Urothelium cell line (cell line): ENCODE measurements at regions not wholly inside any gene's neighbourhood (a gene's known extent, or its start where the extent isn't known, plus 50 kb on each side); places are given as distances from the start of the nearest gene placed in this dataset.
"Not testable (repeated sequence)": the region's sequence is repeated elsewhere in the genome, so short reads cannot be mapped to it uniquely, and the experiment has no call there.

Experiments
- DNase-seq: peaks from one replicate; pipeline ENCODE4 v3.0.0; 2011; ENCODE audit warnings: low spot score, mixed read lengths
- FAIRE-seq: peaks from 2 replicates; lab custom pipeline; 2011; peaks lifted over from hg19 to GRCh38; lab: Jason Lieb, UNC

DNA sequence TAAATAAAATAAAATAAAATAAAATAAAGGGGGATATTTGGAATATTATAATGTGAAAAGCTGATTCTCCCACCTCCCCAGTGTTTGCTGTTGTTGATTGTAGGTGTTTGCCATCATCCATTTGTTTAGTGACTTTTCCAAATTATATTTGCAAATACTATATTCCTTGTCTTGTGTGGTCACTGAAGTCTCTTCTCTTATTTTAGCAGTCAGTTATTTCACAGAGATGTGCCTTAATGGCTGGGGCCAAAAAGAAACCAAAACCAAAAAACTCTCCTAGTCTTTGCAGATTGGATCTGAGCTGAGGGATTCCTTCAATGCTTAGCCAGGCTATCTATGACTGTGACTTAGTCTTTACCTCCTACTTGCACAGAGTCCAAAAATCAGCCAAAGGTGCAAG lies 70.9 kb upstream of the ZNF169 start:
- FAIRE-seq (no peak), DNase-seq (no peak)

DNA sequence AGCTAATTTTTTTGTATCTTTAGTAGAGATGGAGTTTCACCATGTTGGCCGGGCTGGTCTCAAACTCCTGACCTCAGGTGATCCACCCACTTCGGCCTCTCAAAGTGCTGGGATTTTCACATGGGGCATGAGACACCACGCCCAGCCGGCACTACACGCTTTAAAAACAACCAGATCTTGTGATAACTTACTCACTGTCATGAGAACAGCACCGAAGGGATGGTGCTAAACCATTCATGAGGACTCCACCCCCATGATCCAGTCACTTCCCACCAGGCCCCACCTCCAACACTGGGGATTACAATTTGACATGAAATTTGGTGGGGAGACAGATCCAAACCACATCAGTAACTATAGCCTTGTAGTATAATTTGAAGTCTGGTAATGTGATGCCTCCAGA lies 67.4 kb upstream of the ZNF169 start:
- DNase-seq, FAIRE-seq: not testable (repeated sequence)

DNA sequence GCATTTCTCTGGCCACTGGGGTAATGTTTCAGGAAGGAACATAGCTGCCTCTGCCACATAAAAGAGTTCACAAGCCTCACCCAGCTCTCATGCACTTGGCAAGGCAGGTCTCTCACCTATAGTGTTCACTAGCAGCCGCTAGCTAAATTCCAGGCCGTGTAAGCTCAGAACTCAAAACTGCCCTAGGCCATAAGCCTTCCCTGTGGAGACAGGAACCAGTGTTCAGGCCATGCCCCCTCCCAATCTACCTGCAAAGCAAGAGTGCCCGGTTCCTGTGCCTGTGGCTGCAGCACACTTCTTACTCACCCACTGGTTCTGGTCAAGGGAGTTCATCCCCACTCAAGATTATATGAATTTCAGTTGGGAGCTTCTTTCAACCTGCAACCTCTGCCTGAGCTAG lies 60.7 kb upstream of the ZNF169 start:
- FAIRE-seq, result no peak
- no peak for DNase-seq

DNA sequence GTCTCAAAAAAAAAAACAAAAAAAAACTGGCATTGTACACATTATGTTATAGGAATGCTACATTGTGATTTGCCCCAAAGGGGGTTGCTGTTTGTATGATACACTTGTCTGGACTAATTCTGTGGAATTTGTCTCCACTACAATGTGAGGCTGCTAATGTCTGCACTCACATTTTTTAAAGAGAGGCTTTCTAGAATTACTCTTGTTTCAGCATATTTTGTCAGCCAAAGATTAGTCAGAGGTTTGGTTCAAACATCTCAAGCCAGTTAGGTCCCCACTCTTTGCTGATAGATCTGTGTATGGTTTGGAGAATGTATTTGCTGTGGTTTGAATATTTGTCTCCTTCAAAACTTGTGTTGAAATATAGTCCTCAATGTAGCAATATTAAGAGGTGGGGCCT lies 59.3 kb upstream of the ZNF169 start:
- FAIRE-seq, result no peak

DNA sequence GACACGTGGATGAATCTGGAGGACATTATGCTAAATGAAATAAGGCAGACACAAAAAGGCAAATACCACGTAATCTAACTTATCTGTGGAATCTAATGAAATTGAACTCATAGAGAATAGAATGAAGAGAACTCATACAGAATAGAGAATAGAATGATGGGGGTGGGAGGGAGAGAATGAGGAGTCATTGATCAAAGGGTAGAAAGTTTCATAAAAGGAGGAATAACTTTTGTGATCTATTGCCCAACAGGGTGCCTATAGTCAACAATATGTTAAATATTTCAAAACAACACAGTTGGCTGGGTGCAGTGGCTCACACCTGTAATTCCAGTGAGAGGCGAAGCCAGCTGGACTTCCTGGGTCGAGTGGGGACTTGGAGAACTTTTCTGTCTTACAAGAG lies 54.9 kb upstream of the ZNF169 start:
- FAIRE-seq (no peak), DNase-seq (no peak)

More for the DNA sequence above, 59.3 kb upstream of the ZNF169 start:
- DNase-seq, result no peak

DNA sequence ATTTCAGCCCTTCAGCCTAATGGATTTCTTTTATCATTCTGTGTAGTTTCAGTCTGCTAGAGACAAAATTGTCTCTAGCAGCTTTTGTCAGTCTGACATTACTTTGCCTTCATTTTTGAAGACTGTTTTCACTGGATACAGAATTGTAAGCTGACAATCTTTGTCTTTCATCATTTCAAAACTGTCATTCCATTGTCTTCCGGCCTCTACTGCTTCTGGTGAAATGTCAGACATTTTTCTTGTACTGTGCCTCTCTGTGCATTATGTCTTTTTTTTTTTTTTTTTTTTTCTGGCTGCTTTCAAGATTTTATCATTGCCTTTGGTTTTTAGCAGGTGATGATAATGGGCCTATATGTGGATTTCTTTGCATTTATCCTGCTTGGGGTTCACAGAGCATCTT lies 51.3 kb upstream of the ZNF169 start:
- no peak for FAIRE-seq
- DNase-seq, result no peak
